Osteoblast (primary cell): ENCODE measurements at regions not wholly inside any gene's neighbourhood (a gene's known extent, or its start where the extent isn't known, plus 50 kb on each side); places are given as distances from the start of the nearest gene placed in this dataset.
"Not testable (repeated sequence)": the region's sequence is repeated elsewhere in the genome, so short reads cannot be mapped to it uniquely, and the experiment has no call there.

Experiments
- DNase-seq: peaks from one replicate; pipeline ENCODE4 v3.0.0; 2011; ENCODE audit warnings: low spot score, mixed read lengths; ENCODE audit not compliant: insufficient read length; ENCODE audit errors: missing footprints
- H2AFZ ChIP-seq: 2 replicates; pipeline ENCODE4 v1.6.0; 2011; ENCODE audit warnings: mild to moderate bottlenecking, low read length
- H3K27ac ChIP-seq: 2 replicates; pipeline ENCODE4 v1.5.1; 2011; ENCODE audit warnings: mild to moderate bottlenecking, low read depth, low read length, moderate library complexity
- H3K27me3 ChIP-seq: 2 replicates; pipeline ENCODE4 v1.6.0; 2012; ENCODE audit warnings: mild to moderate bottlenecking, control low read depth, inconsistent platforms, low read length, moderate library complexity; ENCODE audit not compliant: insufficient read depth
- H3K36me3 ChIP-seq: 2 replicates; pipeline ENCODE4 v1.5.1; 2011; ENCODE audit warnings: mild to moderate bottlenecking, low read length, control low read depth, moderate library complexity; ENCODE audit not compliant: insufficient read depth
- H3K4me1 ChIP-seq: 2 replicates; pipeline ENCODE4 v1.5.1; 2011; ENCODE audit warnings: mild to moderate bottlenecking, low read length, control low read depth, moderate library complexity; ENCODE audit not compliant: insufficient read depth
- H3K4me2 ChIP-seq: 2 replicates; pipeline ENCODE4 v1.6.0; 2011; ENCODE audit warnings: mild to moderate bottlenecking, low read length; ENCODE audit not compliant: insufficient read depth
- H3K4me3 ChIP-seq: fragments of 200-600 bp; sonication (generic); 3 replicates; pipeline ENCODE4 v1.5.1; 2012; ENCODE audit warnings: mild to moderate bottlenecking, low read length, inconsistent platforms; ENCODE audit not compliant: insufficient read depth
- H3K79me2 ChIP-seq: 2 replicates; pipeline ENCODE4 v1.6.0; 2012; ENCODE audit warnings: mild to moderate bottlenecking, low read length, control low read depth, inconsistent platforms; ENCODE audit not compliant: insufficient read depth
- H3K9me3 ChIP-seq: 2 replicates; pipeline ENCODE4 v1.5.1; 2011; ENCODE audit warnings: low read depth, low read length, control low read depth
- H4K20me1 ChIP-seq: 2 replicates; pipeline ENCODE4 v1.6.0; 2012; ENCODE audit warnings: mild to moderate bottlenecking, low read length, control low read depth; ENCODE audit not compliant: insufficient read depth

- not testable (repeated sequence) for H3K36me3 ChIP-seq, H3K79me2 ChIP-seq, H3K9me3 ChIP-seq, H4K20me1 ChIP-seq, H3K4me1 ChIP-seq, H3K4me2 ChIP-seq, H3K27ac ChIP-seq, H3K4me3 ChIP-seq, DNase-seq, H3K27me3 ChIP-seq, H2AFZ ChIP-seq
Measured at GRCh38 chr9:42239445-42240260, 56.2 kb downstream of the SPATA31A6 start.

- not testable (repeated sequence) for H3K4me2 ChIP-seq, H3K27me3 ChIP-seq, H3K36me3 ChIP-seq, H3K9me3 ChIP-seq, H3K4me1 ChIP-seq, DNase-seq, H3K27ac ChIP-seq, H3K79me2 ChIP-seq, H2AFZ ChIP-seq, H3K4me3 ChIP-seq, H4K20me1 ChIP-seq
Measured at GRCh38 chr9:42240261-42240579, 56.8 kb downstream of the SPATA31A6 start.

DNA sequence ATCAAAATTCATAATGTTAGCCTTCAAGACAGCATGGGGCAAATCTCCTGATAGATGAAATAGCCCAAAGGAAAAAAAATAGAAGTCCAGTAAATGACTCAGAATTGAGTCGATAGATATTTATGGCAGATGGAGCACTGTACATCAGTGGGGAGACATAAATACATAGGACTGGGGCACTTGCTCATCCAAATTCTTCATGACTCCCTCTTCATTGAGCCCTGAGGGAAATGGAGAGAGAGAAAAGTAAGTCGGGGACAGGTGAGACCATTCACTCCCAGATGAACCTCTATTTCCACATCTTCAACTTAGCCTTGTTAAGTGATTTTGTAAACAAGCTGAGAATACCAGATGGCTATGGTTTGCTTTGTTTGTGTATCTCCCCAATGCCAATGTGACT, 59.8 kb downstream of the SPATA31A6 start:
- DNase-seq, H3K4me1 ChIP-seq, H4K20me1 ChIP-seq, H3K27ac ChIP-seq, H3K9me3 ChIP-seq, H3K36me3 ChIP-seq, H3K4me3 ChIP-seq, H2AFZ ChIP-seq, H3K79me2 ChIP-seq, H3K27me3 ChIP-seq, H3K4me2 ChIP-seq: not testable (repeated sequence)

- H3K9me3 ChIP-seq, H3K4me3 ChIP-seq, H3K4me2 ChIP-seq, DNase-seq, H4K20me1 ChIP-seq, H3K4me1 ChIP-seq, H2AFZ ChIP-seq, H3K27ac ChIP-seq, H3K36me3 ChIP-seq, H3K79me2 ChIP-seq, H3K27me3 ChIP-seq: not testable (repeated sequence)
Measured at GRCh38 chr9:42243822-42244221, 60.4 kb downstream of the SPATA31A6 start.

- H3K4me2 ChIP-seq = not testable (repeated sequence)
Measured at GRCh38 chr9:42268729-42269128, 85.3 kb downstream of the SPATA31A6 start.

GRCh38 chr9:42269171-42269570, 85.7 kb downstream of the SPATA31A6 start:
- H3K36me3 ChIP-seq, H3K4me1 ChIP-seq, H3K27me3 ChIP-seq, H4K20me1 ChIP-seq, H2AFZ ChIP-seq, H3K27ac ChIP-seq, H3K79me2 ChIP-seq, H3K4me3 ChIP-seq, H3K4me2 ChIP-seq, DNase-seq, H3K9me3 ChIP-seq: not testable (repeated sequence)

More at GRCh38 chr9:42268729-42269128, 85.3 kb downstream of the SPATA31A6 start:
- H3K4me1 ChIP-seq, DNase-seq, H2AFZ ChIP-seq, H3K9me3 ChIP-seq, H4K20me1 ChIP-seq, H3K4me3 ChIP-seq, H3K36me3 ChIP-seq, H3K27me3 ChIP-seq, H3K79me2 ChIP-seq, H3K27ac ChIP-seq: not testable (repeated sequence)

- H3K9me3 ChIP-seq, H3K4me2 ChIP-seq, DNase-seq, H3K4me1 ChIP-seq, H3K36me3 ChIP-seq, H3K79me2 ChIP-seq, H3K4me3 ChIP-seq, H3K27me3 ChIP-seq, H4K20me1 ChIP-seq, H2AFZ ChIP-seq, H3K27ac ChIP-seq: not testable (repeated sequence)
Measured at GRCh38 chr9:42273191-42273590, 89.7 kb downstream of the SPATA31A6 start.
